Uterus (tissue), 3 donors: ENCODE measurements at regions not wholly inside any gene's neighbourhood (a gene's known extent, or its start where the extent isn't known, plus 50 kb on each side); places are given as distances from the start of the nearest gene placed in this dataset.
A peak's percentile ranks its signal among the peaks of the same experiment; 100 is the strongest.

ENCODE experiments used
- DNase-seq, 2 donors: peaks; one replicate each; pipeline ENCODE4 v3.0.0-alpha.2; 2019 to 2020
- H3K27ac ChIP-seq, 2 donors: fragments of 200-600 bp; sonication (generic); 1 replicate in 1 of 2; 2 replicates in 1 of 2; pipeline ENCODE4 v1.5.1; 2016 to 2018
- H3K27me3 ChIP-seq, 2 donors: fragments of 200-600 bp; sonication (generic); one replicate each; pipeline ENCODE4 v1.5.1; 2018 to 2019; ENCODE audit warnings: control low read depth in 1 of 2
- H3K36me3 ChIP-seq, 2 donors: fragments of 200-600 bp; sonication (generic); one replicate each; pipeline ENCODE4 v1.5.1; 2019; ENCODE audit warnings: control low read depth in 1 of 2
- H3K4me1 ChIP-seq, 2 donors: fragments of 200-600 bp; sonication (generic); one replicate each; pipeline ENCODE4 v1.5.1; 2018 to 2019; ENCODE audit warnings: control low read depth in 1 of 2
- H3K4me3 ChIP-seq, 2 donors: fragments of 200-600 bp; sonication (generic); 1 replicate in 1 of 2; 2 replicates in 1 of 2; pipeline ENCODE4 v1.5.1; 2018 to 2019; ENCODE audit warnings: mild to moderate bottlenecking in 1 of 2
- H3K9me3 ChIP-seq, 2 donors: fragments of 200-600 bp; sonication (generic); one replicate each; pipeline ENCODE4 v1.5.1; 2019; ENCODE audit warnings: control low read depth in 1 of 2
- CTCF ChIP-seq, 4 experiments: fragments of 200-600 bp in 2 of 4; fragments of 450-650 bp in 2 of 4; sonication (generic) in 2 of 4; IDR thresholded peaks; one replicate each; pipeline ENCODE4 v1.5.1; 2016 to 2019; ENCODE audit warnings: antibody characterized with exemption in 4 of 4, mild to moderate bottlenecking in 2 of 4, moderate library complexity in 1 of 4
- POLR2A ChIP-seq, 2 donors: fragments of 450-650 bp; IDR thresholded peaks; one replicate each; pipeline ENCODE4 v1.6.1; 2016; ENCODE audit warnings: antibody characterized with exemption in 2 of 2, mild to moderate bottlenecking in 1 of 2, moderate library complexity in 1 of 2
- intact Hi-C: fragments of 100-400 bp; cut with DNase I; formaldehyde crosslinking; loops from one replicate; pipeline ENCODE4 v1.15.1; 2023; ENCODE audit warnings: low total_unique reads
- donor health status: DM: yes; HTN: yes; CAD: no.

- no peak for DNase-seq
- H3K36me3 ChIP-seq, result no peaks in the 10 kb centered on the region
Measured at GRCh38 chr21:17032141-17032655, 480.6 kb upstream of the CXADR start.

GRCh38 chr21:17044696-17045095, 468.1 kb upstream of the CXADR start:
- Histone ChIP-seq H3K9me3 (no peaks in the 10 kb centered on the region), H3K4me3 (no peak overlapping the region), H3K27ac (no peak overlapping the region), H3K36me3 (no peaks in the 10 kb centered on the region), H3K27me3 (no peaks in the 10 kb centered on the region), H3K4me1 (no peaks in the 10 kb centered on the region)
- no peak for DNase-seq
- intact Hi-C loops, result no loop called here
- TF ChIP-seq CTCF (IDR thresholded peaks at IDR 0.05) (no peak), POLR2A (IDR thresholded peaks at IDR 0.05) (no peak)

More at GRCh38 chr21:17032141-17032655, 480.6 kb upstream of the CXADR start:
- intact Hi-C loops, result no loop called here
- Histone ChIP-seq H3K4me1 (no peaks in the 10 kb centered on the region), H3K27me3 (no peaks in the 10 kb centered on the region), H3K27ac (peak overlapping the region; percentile 1 to 39), H3K4me3 (no peak overlapping the region), H3K9me3 (no peaks in the 10 kb centered on the region)
- TF ChIP-seq POLR2A (IDR thresholded peaks at IDR 0.05) (no peak), CTCF (IDR thresholded peaks at IDR 0.05) (no peak)

- no peaks in the 10 kb centered on the region for H3K9me3 ChIP-seq
- TF ChIP-seq POLR2A (IDR thresholded peaks at IDR 0.05), result no peak
- TF ChIP-seq CTCF (IDR thresholded peaks at IDR 0.05), result peak in 2 of 4 experiments; percentile 12 to 18
- H3K27ac ChIP-seq, result peak overlapping the region in 1 of 2 donors; percentile 20
- H3K4me1 ChIP-seq, result no peaks in the 10 kb centered on the region
- no peaks in the 10 kb centered on the region for H3K27me3 ChIP-seq
- intact Hi-C loops, result no loop called here
- no peaks in the 10 kb centered on the region for H3K36me3 ChIP-seq
- DNase-seq, result no peak
- no peak overlapping the region for H3K4me3 ChIP-seq
Measured at GRCh38 chr21:17045214-17045853, 467.5 kb upstream of the CXADR start.

GRCh38 chr21:17048974-17049373, 463.9 kb upstream of the CXADR start:
- DNase-seq, result no peak
- no peaks in the 10 kb centered on the region for H3K9me3 ChIP-seq
- no peak overlapping the region for H3K4me3 ChIP-seq
- H3K4me1 ChIP-seq, result no peaks in the 10 kb centered on the region
- H3K36me3 ChIP-seq, result no peaks in the 10 kb centered on the region
- no peak overlapping the region for H3K27ac ChIP-seq
- no peaks in the 10 kb centered on the region for H3K27me3 ChIP-seq
- intact Hi-C loops, result no loop called here
- TF ChIP-seq POLR2A (IDR thresholded peaks at IDR 0.05) (no peak), CTCF (IDR thresholded peaks at IDR 0.05) (no peak)

GRCh38 chr21:17050156-17050555, 462.7 kb upstream of the CXADR start:
- Histone ChIP-seq H3K4me3 (no peak overlapping the region), H3K27me3 (no peaks in the 10 kb centered on the region), H3K9me3 (no peaks in the 10 kb centered on the region), H3K4me1 (no peaks in the 10 kb centered on the region), H3K27ac (peak overlapping the region; percentile 30 to 59), H3K36me3 (no peaks in the 10 kb centered on the region)
- TF ChIP-seq CTCF (IDR thresholded peaks at IDR 0.05) (no peak), POLR2A (IDR thresholded peaks at IDR 0.05) (no peak)
- DNase-seq, result no peak
- intact Hi-C loops, result no loop called here
